ENCODE measurements at regions not wholly inside any gene's neighbourhood (a gene's known extent, or its start where the extent isn't known, plus 50 kb on each side); places are given as distances from the start of the nearest gene placed in this dataset.

- TF ChIP-seq CTCF (IDR thresholded peaks at IDR 0.05) (no peak), POLR2A (IDR thresholded peaks at IDR 0.05) (no peak)
Measured at GRCh38 chr5:126062398-126063221, 360.6 kb upstream of the GRAMD2B start.
